Trophoblast cell (in vitro differentiated cells and primary cell): ENCODE measurements at regions not wholly inside any gene's neighbourhood (a gene's known extent, or its start where the extent isn't known, plus 50 kb on each side); places are given as distances from the start of the nearest gene placed in this dataset.

Experiments used
- DNase-seq, 2 donors: peaks; one replicate each; pipeline ENCODE4 v3.0.0-alpha.2; 2016
- H2AFZ ChIP-seq: 2 replicates; pipeline ENCODE4 v1.6.1; 2013; ENCODE audit warnings: low read length, moderate library complexity, mild to moderate bottlenecking; ENCODE audit not compliant: insufficient read depth, poor library complexity
- H2AK5ac ChIP-seq: 2 replicates; pipeline ENCODE4 v1.6.1; 2013; ENCODE audit warnings: mild to moderate bottlenecking, low read length
- H2BK120ac ChIP-seq: 2 replicates; pipeline ENCODE4 v1.6.1; 2013; ENCODE audit warnings: low read length, mild to moderate bottlenecking, moderate library complexity; ENCODE audit not compliant: insufficient read depth, poor library complexity
- H2BK12ac ChIP-seq: 2 replicates; pipeline ENCODE4 v1.6.1; 2013; ENCODE audit warnings: mild to moderate bottlenecking, low read length, moderate library complexity
- H2BK5ac ChIP-seq: 2 replicates; pipeline ENCODE4 v1.6.1; 2013; ENCODE audit warnings: low read length, low read depth, moderate library complexity, mild to moderate bottlenecking; ENCODE audit not compliant: poor library complexity
- H3K14ac ChIP-seq: 2 replicates; pipeline ENCODE4 v1.6.1; 2013; ENCODE audit warnings: mild to moderate bottlenecking, low read length
- H3K18ac ChIP-seq: 2 replicates; pipeline ENCODE4 v1.6.1; 2013; ENCODE audit warnings: mild to moderate bottlenecking, low read length
- H3K23ac ChIP-seq: 2 replicates; pipeline ENCODE4 v1.6.1; 2013; ENCODE audit warnings: low read length
- H3K27ac ChIP-seq: 2 replicates; pipeline ENCODE4 v1.5.1; 2013; ENCODE audit warnings: low read depth, mild to moderate bottlenecking, inconsistent platforms, low read length, moderate library complexity
- H3K27me3 ChIP-seq: 2 replicates; pipeline ENCODE4 v1.6.1; 2013; ENCODE audit warnings: inconsistent platforms, mild to moderate bottlenecking, low read length, moderate library complexity; ENCODE audit not compliant: insufficient read depth
- H3K36me3 ChIP-seq, 2 experiments: 1 replicate in 1 of 2; 2 replicates in 1 of 2; pipeline ENCODE4 v1.6.1; 2013; ENCODE audit warnings: low read length in 2 of 2, mild to moderate bottlenecking in 2 of 2, moderate library complexity in 1 of 2; ENCODE audit not compliant: insufficient read depth in 2 of 2, control insufficient read depth in 1 of 2
- H3K4ac ChIP-seq: 2 replicates; pipeline ENCODE4 v1.6.1; 2013; ENCODE audit warnings: low read depth, mild to moderate bottlenecking, low read length, moderate library complexity
- H3K4me1 ChIP-seq, 2 experiments: 1 replicate in 1 of 2; 2 replicates in 1 of 2; pipeline ENCODE4 v1.6.1; 2013; ENCODE audit warnings: low read length in 2 of 2, mild to moderate bottlenecking in 2 of 2, moderate library complexity in 1 of 2; ENCODE audit not compliant: insufficient read depth in 2 of 2, control insufficient read depth in 1 of 2
- H3K4me2 ChIP-seq: 2 replicates; pipeline ENCODE4 v1.6.1; 2013; ENCODE audit warnings: inconsistent platforms, mild to moderate bottlenecking, low read length, moderate library complexity
- H3K4me3 ChIP-seq: 2 replicates; pipeline ENCODE4 v1.5.1; 2013; ENCODE audit warnings: mild to moderate bottlenecking, low read depth, low read length, inconsistent platforms
- H3K79me1 ChIP-seq: one replicate; pipeline ENCODE4 v1.6.1; 2013; ENCODE audit warnings: low read length
- H3K79me2 ChIP-seq: 2 replicates; pipeline ENCODE4 v1.6.1; 2013; ENCODE audit warnings: low read length, mild to moderate bottlenecking; ENCODE audit not compliant: control insufficient read depth, insufficient read depth, poor library complexity
- H3K9ac ChIP-seq: 2 replicates; pipeline ENCODE4 v1.6.1; 2013; ENCODE audit warnings: mild to moderate bottlenecking, low read length
- H3K9me3 ChIP-seq: 2 replicates; pipeline ENCODE4 v1.6.1; 2013; ENCODE audit warnings: low read depth, mild to moderate bottlenecking, control low read depth, inconsistent platforms, low read length; ENCODE audit not compliant: insufficient read depth
- H4K12ac ChIP-seq: 2 replicates; pipeline ENCODE4 v1.6.1; 2013; ENCODE audit warnings: low read depth, mild to moderate bottlenecking, low read length, moderate library complexity
- H4K8ac ChIP-seq: 2 replicates; pipeline ENCODE4 v1.6.1; 2013; ENCODE audit warnings: low read depth, mild to moderate bottlenecking, low read length, moderate library complexity
- H4K91ac ChIP-seq: one replicate; pipeline ENCODE4 v1.6.1; 2013; ENCODE audit warnings: low read depth, mild to moderate bottlenecking, low read length, moderate library complexity
- WGBS: extraction: QIAGEN DNeasy Blood & Tissue Kit; methylation state at CpG from one replicate; pipeline ENCODE4 v1.1.7; 2013; ENCODE audit warnings: missing lambda C conversion rate; ENCODE audit not compliant: insufficient read length, insufficient coverage; ENCODE audit errors: extremely low coverage; 5-methylcytosine and 5-hydroxymethylcytosine counted together

DNA sequence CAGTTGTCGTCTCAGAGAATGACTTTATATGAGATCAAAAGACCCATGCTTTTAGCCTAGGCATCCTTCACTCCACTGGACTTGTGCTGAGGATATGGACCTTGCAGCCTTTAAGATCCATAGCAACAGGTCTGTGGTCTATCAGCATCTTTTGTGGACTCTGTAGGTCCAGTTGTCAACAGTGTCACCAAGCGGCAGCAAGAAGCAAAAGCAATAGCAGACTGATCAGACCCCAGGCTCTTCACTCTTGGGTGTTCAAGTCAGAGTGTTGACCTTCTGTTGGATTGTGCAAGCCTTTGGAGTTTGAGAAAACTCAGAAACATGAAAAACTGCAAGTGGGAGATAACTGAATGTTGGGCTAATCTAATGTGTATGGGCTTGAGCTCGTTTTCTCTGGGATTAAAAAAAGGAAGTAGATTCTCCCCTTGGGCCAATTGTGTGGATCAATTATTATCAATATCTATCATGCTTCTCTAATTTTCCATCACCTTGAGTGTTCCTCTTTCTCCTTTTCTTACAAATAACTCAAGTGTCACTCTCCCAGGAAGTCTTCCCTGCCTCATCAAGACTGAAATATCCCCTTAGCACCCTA, 144.2 kb downstream of the LYPLAL1 start:
- Histone ChIP-seq H3K27ac (no peak overlapping the region), H2AK5ac (no peak overlapping the region), H3K4me3 (no peak overlapping the region), H3K79me1 (no peaks in the 10 kb centered on the region), H3K18ac (no peak overlapping the region), H4K91ac (no peak overlapping the region), H3K4me2 (no peak overlapping the region), H2BK12ac (no peak overlapping the region), H3K23ac (no peak overlapping the region), H2BK120ac (no peak overlapping the region), H2AFZ (no peak overlapping the region), H3K4ac (no peak overlapping the region), H2BK5ac (no peak overlapping the region), H4K8ac (no peak overlapping the region), H3K4me1 (no peaks in the 10 kb centered on the region), H3K14ac (no peak overlapping the region), H3K27me3 (no peaks in the 10 kb centered on the region), H3K79me2 (no peaks in the 10 kb centered on the region), H3K36me3 (no peaks in the 10 kb centered on the region), H4K12ac (no peak overlapping the region), H3K9me3 (no peaks in the 10 kb centered on the region), H3K9ac (no peak overlapping the region)
- DNase-seq, result peak; percentile 17 to 47
- no CpG with 5 or more reads among the region's 3 CpGs for WGBS

- Histone ChIP-seq H3K14ac (no peak overlapping the region), H4K8ac (no peak overlapping the region), H3K4me3 (no peak overlapping the region), H3K79me1 (no peaks in the 10 kb centered on the region), H3K27ac (no peak overlapping the region), H3K4me1 (no peaks in the 10 kb centered on the region), H3K9me3 (no peaks in the 10 kb centered on the region), H2AFZ (no peak overlapping the region), H3K27me3 (no peaks in the 10 kb centered on the region), H2BK5ac (no peak overlapping the region), H2BK12ac (no peak overlapping the region), H3K4ac (no peak overlapping the region), H3K36me3 (no peaks in the 10 kb centered on the region), H2AK5ac (no peak overlapping the region), H2BK120ac (no peak overlapping the region), H3K4me2 (no peak overlapping the region), H3K23ac (no peak overlapping the region), H3K79me2 (no peaks in the 10 kb centered on the region), H4K91ac (no peak overlapping the region), H3K18ac (no peak overlapping the region), H3K9ac (no peak overlapping the region), H4K12ac (no peak overlapping the region)
- no CpG with 5 or more reads among the region's 1 CpG for WGBS
- no peak for DNase-seq
Observed at GRCh38 chr1:219316066-219316465, 142.4 kb downstream of the LYPLAL1 start.

- H3K27me3 ChIP-seq, result no peaks in the 10 kb centered on the region
- no peak for DNase-seq
Observed at GRCh38 chr1:219313961-219314360, 140.3 kb downstream of the LYPLAL1 start.

GRCh38 chr1:219312967-219313366, 139.3 kb downstream of the LYPLAL1 start:
- WGBS, result no CpG with 5 or more reads among the region's 3 CpGs
- no peaks in the 10 kb centered on the region for H3K79me1 ChIP-seq

More at GRCh38 chr1:219313961-219314360, 140.3 kb downstream of the LYPLAL1 start:
- Histone ChIP-seq H4K8ac (no peak overlapping the region), H2BK5ac (no peak overlapping the region), H3K4me1 (no peaks in the 10 kb centered on the region), H3K4me2 (no peak overlapping the region), H4K12ac (no peak overlapping the region), H3K27ac (no peak overlapping the region), H3K79me2 (no peaks in the 10 kb centered on the region), H3K9me3 (no peaks in the 10 kb centered on the region), H3K4ac (no peak overlapping the region), H2AFZ (no peak overlapping the region), H4K91ac (no peak overlapping the region), H3K9ac (no peak overlapping the region), H2BK12ac (no peak overlapping the region), H2AK5ac (no peak overlapping the region), H3K79me1 (no peaks in the 10 kb centered on the region), H2BK120ac (no peak overlapping the region), H3K14ac (no peak overlapping the region), H3K4me3 (no peak overlapping the region), H3K23ac (no peak overlapping the region), H3K36me3 (no peaks in the 10 kb centered on the region), H3K18ac (no peak overlapping the region)
- no CpG with 5 or more reads among the region's 2 CpGs for WGBS

More at GRCh38 chr1:219312967-219313366, 139.3 kb downstream of the LYPLAL1 start:
- Histone ChIP-seq H4K8ac (no peak overlapping the region), H2BK120ac (no peak overlapping the region), H3K4me2 (no peak overlapping the region), H2AFZ (no peak overlapping the region), H3K27me3 (no peaks in the 10 kb centered on the region), H3K79me2 (no peaks in the 10 kb centered on the region), H3K9me3 (no peaks in the 10 kb centered on the region), H4K91ac (no peak overlapping the region), H2AK5ac (no peak overlapping the region), H2BK12ac (no peak overlapping the region), H2BK5ac (no peak overlapping the region), H3K4me1 (no peaks in the 10 kb centered on the region), H3K18ac (no peak overlapping the region), H4K12ac (no peak overlapping the region), H3K23ac (no peak overlapping the region), H3K36me3 (no peaks in the 10 kb centered on the region), H3K4me3 (no peak overlapping the region), H3K27ac (no peak overlapping the region), H3K14ac (no peak overlapping the region), H3K4ac (no peak overlapping the region), H3K9ac (no peak overlapping the region)
- no peak for DNase-seq
